K562 (cell line): ENCODE measurements at regions not wholly inside any gene's neighbourhood (a gene's known extent, or its start where the extent isn't known, plus 50 kb on each side); places are given as distances from the start of the nearest gene placed in this dataset.

Experiments
- BRD4 ChIP-seq: fragments of 200-600 bp; sonication (generic); IDR thresholded peaks from 2 replicates; pipeline ENCODE4 v1.6.1; 2017; ENCODE audit warnings: inconsistent platforms
- FOXJ3 ChIP-seq: sonication (generic); formaldehyde crosslinking; IDR thresholded peaks from 2 replicates; pipeline ENCODE4 v1.4.0; 2020; ENCODE audit warnings: mild to moderate bottlenecking, missing genetic modification reagents
- RBM22 ChIP-seq: fragments of 200-400 bp; formaldehyde crosslinking; IDR thresholded peaks from 2 replicates; pipeline ENCODE4 v1.6.1; 2018; ENCODE audit warnings: low read length, low read depth; ENCODE audit not compliant: poor library complexity, severe bottlenecking
- ZNF274 ChIP-seq: IDR thresholded peaks from 2 replicates; pipeline ENCODE4 v1.6.1; 2011; ENCODE audit warnings: low read depth, mild to moderate bottlenecking, low read length, moderate library complexity, borderline replicate concordance
- ZNF695 ChIP-seq: fragments of 450-650 bp; formaldehyde crosslinking; IDR thresholded peaks from 2 replicates; pipeline ENCODE4 v1.4.0; 2020; ENCODE audit warnings: mild to moderate bottlenecking, moderate library complexity
- TF ChIP-seq, protein P1 (sequence below): sonication (generic); formaldehyde crosslinking; IDR thresholded peaks from 2 replicates; pipeline ENCODE4 v1.8.1; 2023; ENCODE audit warnings: mild to moderate bottlenecking, missing genetic modification reagents
- TF ChIP-seq, protein P2 (sequence below): sonication (generic); formaldehyde crosslinking; IDR thresholded peaks from 2 replicates; pipeline ENCODE4 v1.8.0; 2022; ENCODE audit warnings: missing genetic modification reagents, mild to moderate bottlenecking, borderline replicate concordance

DNA sequence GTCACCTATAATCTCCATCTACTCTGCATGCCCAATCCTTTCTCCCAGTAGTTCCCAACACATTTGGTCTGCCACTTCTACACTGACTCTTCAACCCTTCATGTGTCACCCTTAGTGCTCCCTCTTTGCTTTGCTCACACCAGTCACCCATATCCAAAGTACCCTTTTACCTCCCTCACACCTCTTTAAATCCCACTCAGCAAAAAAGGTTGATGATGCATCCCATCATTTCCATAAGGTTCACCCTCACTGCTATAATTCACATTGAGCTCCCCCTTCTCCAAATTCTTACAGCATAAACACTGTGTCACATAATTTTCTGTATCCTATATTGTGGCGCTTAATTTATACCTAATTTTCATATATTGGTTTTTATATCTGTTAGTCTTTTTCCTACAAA is 83.8 kb upstream of the ATP1B1 start:
- no peak for TF ChIP-seq ZNF695
- no peak for TF ChIP-seq BRD4
- no peak for TF ChIP-seq RBM22
- TF ChIP-seq, protein P1, sequence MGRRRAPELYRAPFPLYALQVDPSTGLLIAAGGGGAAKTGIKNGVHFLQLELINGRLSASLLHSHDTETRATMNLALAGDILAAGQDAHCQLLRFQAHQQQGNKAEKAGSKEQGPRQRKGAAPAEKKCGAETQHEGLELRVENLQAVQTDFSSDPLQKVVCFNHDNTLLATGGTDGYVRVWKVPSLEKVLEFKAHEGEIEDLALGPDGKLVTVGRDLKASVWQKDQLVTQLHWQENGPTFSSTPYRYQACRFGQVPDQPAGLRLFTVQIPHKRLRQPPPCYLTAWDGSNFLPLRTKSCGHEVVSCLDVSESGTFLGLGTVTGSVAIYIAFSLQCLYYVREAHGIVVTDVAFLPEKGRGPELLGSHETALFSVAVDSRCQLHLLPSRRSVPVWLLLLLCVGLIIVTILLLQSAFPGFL, result no peak
- no peak for TF ChIP-seq FOXJ3
- TF ChIP-seq, protein P2, sequence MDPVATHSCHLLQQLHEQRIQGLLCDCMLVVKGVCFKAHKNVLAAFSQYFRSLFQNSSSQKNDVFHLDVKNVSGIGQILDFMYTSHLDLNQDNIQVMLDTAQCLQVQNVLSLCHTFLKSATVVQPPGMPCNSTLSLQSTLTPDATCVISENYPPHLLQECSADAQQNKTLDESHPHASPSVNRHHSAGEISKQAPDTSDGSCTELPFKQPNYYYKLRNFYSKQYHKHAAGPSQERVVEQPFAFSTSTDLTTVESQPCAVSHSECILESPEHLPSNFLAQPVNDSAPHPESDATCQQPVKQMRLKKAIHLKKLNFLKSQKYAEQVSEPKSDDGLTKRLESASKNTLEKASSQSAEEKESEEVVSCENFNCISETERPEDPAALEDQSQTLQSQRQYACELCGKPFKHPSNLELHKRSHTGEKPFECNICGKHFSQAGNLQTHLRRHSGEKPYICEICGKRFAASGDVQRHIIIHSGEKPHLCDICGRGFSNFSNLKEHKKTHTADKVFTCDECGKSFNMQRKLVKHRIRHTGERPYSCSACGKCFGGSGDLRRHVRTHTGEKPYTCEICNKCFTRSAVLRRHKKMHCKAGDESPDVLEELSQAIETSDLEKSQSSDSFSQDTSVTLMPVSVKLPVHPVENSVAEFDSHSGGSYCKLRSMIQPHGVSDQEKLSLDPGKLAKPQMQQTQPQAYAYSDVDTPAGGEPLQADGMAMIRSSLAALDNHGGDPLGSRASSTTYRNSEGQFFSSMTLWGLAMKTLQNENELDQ (CRISPR knock-in tag), result no peak
- TF ChIP-seq ZNF274, result no peak
